PC-9 (cell line): ENCODE measurements at regions not wholly inside any gene's neighbourhood (a gene's known extent, or its start where the extent isn't known, plus 50 kb on each side); places are given as distances from the start of the nearest gene placed in this dataset.

Source experiments
- BruUV-seq: library from RNA; stranded (reverse); fragments of 400-500 nt; replicated peaks from 2 replicates; lab custom pipeline; 2021; lab: Mats Ljungman, UMichigan
- CTCF ChIA-PET: fragments of 300-600 bp; sonication (Branson Sonifier 250); formaldehyde crosslinking; loops from one replicate; lab custom pipeline; 2022; ENCODE audit warnings: antibody characterized with exemption; lab: Charles Lee
- POLR2A ChIA-PET: fragments of 300-600 bp; sonication (Branson Sonifier 250); formaldehyde crosslinking; loops from one replicate; lab custom pipeline; 2022; ENCODE audit warnings: antibody characterized with exemption; ENCODE audit not compliant: unreplicated experiment; lab: Charles Lee
- DNase-seq, 2 experiments: peaks; one replicate each; pipeline versions ENCODE4 v3.0.0 to v3.0.0-alpha.2; 2015 to 2022; ENCODE audit warnings: mixed read lengths in 1 of 2
- H2AFZ ChIP-seq: fragments of 200-600 bp; sonication (generic); 2 replicates; pipeline ENCODE4 v1.8.1; 2017; ENCODE audit warnings: antibody characterized with exemption
- H3F3A ChIP-seq: fragments of 200-600 bp; sonication (generic); 2 replicates; pipeline ENCODE4 v1.8.1; 2017; ENCODE audit warnings: antibody characterized with exemption, mild to moderate bottlenecking, low read depth; ENCODE audit not compliant: insufficient read depth
- H3K27ac ChIP-seq: fragments of 200-600 bp; sonication (generic); 2 replicates; pipeline ENCODE4 v1.6.1; 2016; ENCODE audit warnings: mixed run types
- H3K27me3 ChIP-seq: fragments of 200-600 bp; sonication (generic); 2 replicates; pipeline ENCODE4 v1.6.1; 2016; ENCODE audit warnings: low read depth, mixed run types; ENCODE audit not compliant: insufficient read depth
- H3K36me3 ChIP-seq: fragments of 200-600 bp; sonication (generic); 2 replicates; pipeline ENCODE4 v1.6.1; 2016; ENCODE audit warnings: low read depth, mixed run types
- H3K4me1 ChIP-seq: fragments of 200-600 bp; sonication (generic); replicated peaks from 2 replicates; pipeline ENCODE4 v1.6.1; 2016; ENCODE audit warnings: mixed run types; ENCODE audit not compliant: insufficient read depth
- H3K4me2 ChIP-seq: fragments of 200-600 bp; sonication (generic); 2 replicates; pipeline ENCODE4 v1.6.1; 2017; ENCODE audit warnings: mixed run types
- H3K4me3 ChIP-seq: fragments of 200-600 bp; sonication (generic); 2 replicates; pipeline ENCODE4 v1.6.1; 2016; ENCODE audit warnings: mixed run types
- H3K79me2 ChIP-seq: fragments of 200-600 bp; sonication (generic); 2 replicates; pipeline ENCODE4 v1.6.1; 2017; ENCODE audit warnings: low read depth, mixed run types
- H3K9me2 ChIP-seq: fragments of 200-600 bp; sonication (generic); 2 replicates; pipeline ENCODE4 v1.8.1; 2017; ENCODE audit warnings: mild to moderate bottlenecking; ENCODE audit not compliant: insufficient read depth
- H3K9me3 ChIP-seq: fragments of 200-600 bp; sonication (generic); 2 replicates; pipeline ENCODE4 v1.8.1; 2016; ENCODE audit warnings: low read depth; ENCODE audit not compliant: insufficient read depth
- H4K20me1 ChIP-seq: fragments of 200-600 bp; sonication (generic); 2 replicates; pipeline ENCODE4 v1.8.1; 2017; ENCODE audit not compliant: insufficient read depth
- CTCF ChIP-seq: fragments of 200-600 bp; sonication (generic); conservative IDR thresholded peaks from 2 replicates; pipeline ENCODE4 v1.6.1; 2017; ENCODE audit warnings: mixed run types, antibody characterized with exemption, mild to moderate bottlenecking, moderate library complexity
- EZH2 ChIP-seq: fragments of 200-600 bp; sonication (generic); IDR thresholded peaks from 2 replicates; pipeline ENCODE4 v1.8.0; 2017; ENCODE audit warnings: antibody characterized with exemption, low read depth
- intact Hi-C: fragments of 100-400 bp; cut with micrococcal nuclease; formaldehyde crosslinking; loops from one replicate; pipeline ENCODE4 v1.10.0; 2022; ENCODE audit not compliant: unreplicated experiment

GRCh38 chr14:43449291-43449690 is 1057.8 kb downstream of the FSCB start:
- no peaks in the 10 kb centered on the region for H3K9me3 ChIP-seq
- no peak overlapping the region for H3K27ac ChIP-seq
- H3K4me1 ChIP-seq: no peaks in the 10 kb centered on the region
- no peak for DNase-seq
- ChIA-PET CTCF (no interaction called here), POLR2A (no interaction called here)
- H4K20me1 ChIP-seq: no peaks in the 10 kb centered on the region
- H3K79me2 ChIP-seq: no peaks in the 10 kb centered on the region
- TF ChIP-seq EZH2 (no peak), CTCF (no peak)
- no peaks in the 10 kb centered on the region for H3K36me3 ChIP-seq
- no peak overlapping the region for H3K4me3 ChIP-seq
- intact Hi-C loops: no loop called here
- no peaks in the 10 kb centered on the region; the same call in 1 of the 2 replicates for H3K9me2 ChIP-seq
- H2AFZ ChIP-seq: no peak overlapping the region; the same call in 1 of the 2 replicates
- BruUV-seq: no TSS peak
- no peaks in the 10 kb centered on the region for H3K27me3 ChIP-seq
- no peaks in the 10 kb centered on the region for H3F3A ChIP-seq
- H3K4me2 ChIP-seq: no peak overlapping the region

- Histone ChIP-seq H3K9me2 (no peaks in the 10 kb centered on the region), H3K36me3 (no peaks in the 10 kb centered on the region), H3K4me1 (no peaks in the 10 kb centered on the region), H3F3A (no peaks in the 10 kb centered on the region), H2AFZ (no peak overlapping the region), H3K27ac (no peak overlapping the region), H4K20me1 (no peaks in the 10 kb centered on the region), H3K79me2 (no peaks in the 10 kb centered on the region), H3K9me3 (no peaks in the 10 kb centered on the region), H3K27me3 (no peaks in the 10 kb centered on the region), H3K4me2 (no peak overlapping the region), H3K4me3 (no peak overlapping the region)
- TF ChIP-seq CTCF (no peak), EZH2 (no peak)
- ChIA-PET POLR2A (no interaction called here), CTCF (no interaction called here)
- intact Hi-C loops: no loop called here
- BruUV-seq: no TSS peak
- no peak for DNase-seq
Observed at GRCh38 chr14:43438056-43438455, 1069.0 kb downstream of the FSCB start.

GRCh38 chr14:43418324-43418723 is 1088.8 kb downstream of the FSCB start:
- POLR2A ChIA-PET: no interaction called here
- Histone ChIP-seq H3K27me3 (no peaks in the 10 kb centered on the region), H3K9me2 (no peaks in the 10 kb centered on the region), H2AFZ (no peak overlapping the region), H3K4me3 (no peak overlapping the region), H3K36me3 (no peaks in the 10 kb centered on the region), H3F3A (no peaks in the 10 kb centered on the region), H3K79me2 (no peaks in the 10 kb centered on the region), H3K4me2 (no peak overlapping the region), H3K9me3 (no peaks in the 10 kb centered on the region), H3K4me1 (no peaks in the 10 kb centered on the region), H4K20me1 (no peaks in the 10 kb centered on the region), H3K27ac (no peak overlapping the region)
- CTCF ChIA-PET: no interaction called here
- intact Hi-C loops: no loop called here
- DNase-seq: no peak
- BruUV-seq: no TSS peak
- TF ChIP-seq EZH2 (no peak), CTCF (no peak)
